Urothelium cell line (cell line): ENCODE measurements at regions not wholly inside any gene's neighbourhood (a gene's known extent, or its start where the extent isn't known, plus 50 kb on each side); places are given as distances from the start of the nearest gene placed in this dataset.
A peak's percentile ranks its signal among the peaks of the same experiment; 100 is the strongest.

Source experiments
- DNase-seq: peaks from one replicate; pipeline ENCODE4 v3.0.0; 2011; ENCODE audit warnings: low spot score, mixed read lengths
- FAIRE-seq: peaks from 2 replicates; lab custom pipeline; 2011; peaks lifted over from hg19 to GRCh38; lab: Jason Lieb, UNC

DNA sequence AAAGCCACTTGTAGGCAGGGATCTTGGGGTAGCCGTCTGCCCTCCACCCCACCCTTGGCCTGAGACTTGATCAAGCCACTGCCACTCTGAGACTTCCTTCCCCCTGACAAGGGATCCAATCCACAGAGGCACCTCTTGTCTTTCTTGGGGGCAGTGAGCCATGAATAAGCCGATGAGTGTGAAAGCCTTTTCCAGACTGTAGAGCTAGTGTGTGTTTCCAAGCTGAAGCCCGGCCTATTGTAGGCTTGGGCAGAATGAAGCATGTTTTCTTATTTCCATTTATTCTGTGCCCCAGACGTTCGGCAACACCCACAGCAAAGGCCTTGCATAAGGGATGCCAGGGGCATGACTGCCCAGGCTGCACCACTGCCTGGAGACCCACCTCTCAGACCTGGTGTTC, 991.6 kb downstream of the BCL11B start:
- DNase-seq = no peak
- no peak for FAIRE-seq

- no peak for DNase-seq
- FAIRE-seq = no peak
These were observed 983.2 kb downstream of the BCL11B start for GRCh38 chr14:98288825-98289224.

DNA sequence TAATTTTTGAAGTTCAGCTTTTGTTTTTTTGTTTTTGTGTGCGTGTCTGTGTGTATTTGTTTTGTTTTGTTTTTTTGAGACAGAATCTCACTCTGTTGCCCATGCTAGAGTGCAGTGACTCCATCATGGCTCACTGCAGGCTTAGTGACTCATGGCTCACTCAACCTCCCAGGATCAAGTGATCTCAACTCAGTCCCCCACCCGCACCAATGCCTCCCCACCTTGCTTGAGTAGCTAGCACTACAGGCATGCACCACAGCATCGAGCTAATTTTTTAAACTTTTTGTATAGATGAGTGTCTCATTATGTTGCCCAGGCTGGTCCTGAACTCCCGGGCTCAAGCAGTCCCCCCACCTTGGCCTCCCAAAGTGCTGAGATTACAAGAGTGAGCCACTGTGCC, 981.4 kb downstream of the BCL11B start:
- FAIRE-seq (no peak), DNase-seq (no peak)

- DNase-seq (no peak), FAIRE-seq (no peak)
These were observed 979.8 kb downstream of the BCL11B start for GRCh38 chr14:98292191-98292590.

DNA sequence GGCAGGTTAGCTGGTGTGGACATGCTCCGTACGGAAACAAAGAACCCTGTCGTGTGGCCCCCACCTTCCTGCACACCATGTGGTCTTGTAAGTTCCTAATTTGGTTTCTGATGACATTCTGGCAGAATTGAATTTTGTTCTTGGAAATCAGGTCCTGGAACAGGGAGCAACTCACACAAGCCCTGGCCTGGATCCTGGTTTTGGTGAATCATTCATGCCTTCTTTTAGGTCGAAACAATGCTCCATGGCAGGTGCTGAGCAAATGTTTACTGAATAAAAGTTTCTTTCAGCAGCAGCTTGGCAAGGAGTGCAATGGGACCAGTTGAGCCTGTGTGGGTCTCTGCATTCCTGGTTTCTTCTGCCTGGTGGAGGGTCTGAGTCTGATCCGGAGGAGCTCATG, 978.4 kb downstream of the BCL11B start:
- FAIRE-seq = no peak
- no peak for DNase-seq

DNA sequence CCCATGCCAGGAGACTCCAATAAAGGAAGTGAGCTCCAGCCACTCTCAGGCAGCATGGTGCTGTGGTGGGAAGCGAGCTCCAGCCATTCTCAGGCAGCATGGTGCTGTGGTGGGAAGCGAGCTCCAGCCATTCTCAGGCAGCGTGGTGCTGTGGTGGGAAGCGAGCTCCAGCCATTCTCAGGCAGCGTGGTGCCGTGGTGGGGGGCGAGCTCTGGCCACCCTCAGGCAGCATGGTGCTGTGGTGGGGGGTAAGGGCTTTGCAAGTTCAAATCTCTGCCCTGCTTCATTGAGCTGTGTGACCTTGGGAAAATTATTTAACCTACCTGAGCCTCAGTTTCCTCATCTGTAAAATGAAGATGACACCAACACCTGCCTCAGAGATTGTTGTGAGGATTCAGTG, 975.1 kb downstream of the BCL11B start:
- no peak for FAIRE-seq
- no peak for DNase-seq

- no peak for DNase-seq
These were observed 974.4 kb downstream of the BCL11B start for GRCh38 chr14:98297567-98297966.

DNA sequence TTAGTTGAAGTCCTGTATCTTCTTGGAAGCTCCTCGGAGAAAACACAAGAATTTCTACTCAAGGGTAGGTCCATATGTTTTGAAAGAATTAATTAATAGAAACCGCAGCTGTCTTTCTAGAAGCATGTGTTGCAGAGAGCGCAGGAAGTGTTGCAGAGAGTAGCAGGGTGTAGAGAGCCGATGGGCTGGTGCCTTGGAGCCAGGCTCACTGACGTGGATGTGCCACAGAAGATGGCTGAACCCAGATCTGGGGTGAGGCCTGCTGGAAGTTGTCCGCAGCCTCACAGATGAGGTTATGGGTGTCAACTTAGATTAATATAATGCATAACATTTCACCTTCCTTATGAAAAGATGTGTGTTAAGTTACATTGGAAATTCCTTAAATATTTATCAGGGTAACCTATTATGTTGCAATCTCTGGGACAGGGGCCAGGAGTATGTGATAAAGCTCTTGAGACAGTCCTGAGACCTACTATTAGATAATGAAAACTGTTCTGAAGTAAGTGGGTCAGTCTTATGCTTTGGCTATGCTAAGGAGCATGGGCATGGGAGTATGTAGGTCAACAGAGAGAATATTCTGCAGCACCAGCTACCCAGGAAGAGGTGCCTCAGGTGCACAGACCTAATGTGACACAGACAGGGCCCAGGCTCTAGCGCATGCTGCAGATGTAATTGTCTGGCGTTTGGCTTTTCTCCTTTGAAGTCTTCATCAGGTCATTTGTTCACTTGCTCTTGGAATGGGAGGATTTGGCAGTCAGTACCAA, 973.3 kb downstream of the BCL11B start:
- no peak for DNase-seq
- FAIRE-seq = no peak

More at GRCh38 chr14:98297567-98297966, 974.4 kb downstream of the BCL11B start:
- FAIRE-seq = no peak

DNA sequence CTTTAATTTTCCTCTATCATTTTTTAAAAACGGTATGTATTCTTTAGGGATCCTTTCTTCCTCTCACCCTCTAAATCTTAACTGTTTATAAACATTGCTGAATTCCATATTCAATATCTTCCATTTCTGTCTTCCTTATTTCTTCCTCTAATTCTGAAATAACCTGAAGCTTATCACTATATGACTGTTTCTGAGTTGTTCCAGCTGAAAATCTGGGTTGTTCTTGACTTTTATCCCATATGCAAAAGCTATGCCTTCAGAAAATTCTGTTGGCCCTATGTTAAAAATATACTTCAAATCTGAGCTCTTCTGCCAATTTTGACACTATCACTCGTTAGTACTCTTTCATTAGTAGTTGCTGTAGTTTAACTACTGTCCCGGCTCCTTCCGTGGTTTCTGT, 970.3 kb downstream of the BCL11B start:
- DNase-seq (no peak), FAIRE-seq (no peak)

GRCh38 chr14:98304574-98304973, 967.4 kb downstream of the BCL11B start:
- FAIRE-seq (no peak), DNase-seq (no peak)

DNA sequence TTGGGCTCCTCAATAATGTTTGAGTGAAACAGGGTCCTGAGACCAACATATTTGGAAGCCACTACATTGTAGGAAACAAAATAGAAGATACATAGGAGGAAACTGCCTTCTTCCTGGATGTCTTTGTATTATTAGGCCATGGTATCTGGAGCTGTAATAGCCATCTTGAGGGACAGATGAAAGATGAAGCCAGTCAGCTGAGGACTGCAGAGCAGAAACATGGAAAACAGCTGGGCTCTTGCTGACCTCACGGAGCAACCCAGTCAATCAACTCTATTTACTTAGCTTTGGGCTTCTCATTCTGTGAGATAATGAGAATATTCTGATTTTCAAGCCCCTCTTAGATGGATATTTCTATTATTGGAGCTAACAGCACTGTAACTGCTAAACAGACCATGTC, 962.4 kb downstream of the BCL11B start:
- FAIRE-seq = no peak
- no peak for DNase-seq

GRCh38 chr14:98312006-98312405, 960.0 kb downstream of the BCL11B start:
- DNase-seq = no peak
- FAIRE-seq = no peak

DNA sequence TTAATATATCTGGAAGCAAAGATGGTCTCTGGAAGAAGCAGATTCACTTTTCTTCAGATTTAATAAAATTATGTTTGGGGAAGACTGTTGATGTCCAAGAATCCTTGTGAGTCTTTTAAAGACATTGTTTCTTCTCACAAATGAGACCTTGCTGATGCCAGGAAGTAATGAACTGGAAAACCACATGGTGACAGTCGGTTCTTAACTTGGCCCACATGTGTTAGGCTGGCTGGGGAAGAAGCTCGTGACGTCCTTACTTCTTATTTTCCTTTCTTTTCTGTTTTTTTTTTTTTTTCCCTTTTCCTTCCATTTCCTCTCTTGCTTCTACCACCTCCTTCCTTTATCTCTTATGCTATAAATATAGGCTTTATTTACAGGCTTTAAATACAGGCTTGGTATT, 950.2 kb downstream of the BCL11B start:
- DNase-seq (no peak), FAIRE-seq (no peak)

DNA sequence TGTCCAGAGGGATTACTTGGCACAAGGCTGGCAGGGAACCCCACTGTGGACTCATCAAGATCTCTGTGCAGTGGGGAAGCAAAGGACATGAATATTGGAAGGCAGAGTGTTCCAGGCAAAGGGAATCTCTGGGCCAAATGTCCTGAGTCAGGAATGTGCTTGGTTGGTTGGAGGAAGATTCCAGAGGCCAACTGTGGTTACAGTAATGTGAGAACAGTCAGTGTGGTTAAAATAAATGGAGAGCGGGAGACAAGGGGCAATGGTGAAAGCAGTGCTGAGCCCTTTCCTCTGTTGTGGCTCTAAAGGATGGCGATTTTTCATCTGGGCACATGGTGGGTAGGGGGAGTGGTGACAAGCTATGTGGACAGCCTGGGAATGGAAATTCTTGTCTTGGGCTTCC, 948.2 kb downstream of the BCL11B start:
- no peak for FAIRE-seq
- peak; percentile 4 for DNase-seq

GRCh38 chr14:98325761-98326160, 946.2 kb downstream of the BCL11B start:
- FAIRE-seq = no peak
- DNase-seq = no peak

DNA sequence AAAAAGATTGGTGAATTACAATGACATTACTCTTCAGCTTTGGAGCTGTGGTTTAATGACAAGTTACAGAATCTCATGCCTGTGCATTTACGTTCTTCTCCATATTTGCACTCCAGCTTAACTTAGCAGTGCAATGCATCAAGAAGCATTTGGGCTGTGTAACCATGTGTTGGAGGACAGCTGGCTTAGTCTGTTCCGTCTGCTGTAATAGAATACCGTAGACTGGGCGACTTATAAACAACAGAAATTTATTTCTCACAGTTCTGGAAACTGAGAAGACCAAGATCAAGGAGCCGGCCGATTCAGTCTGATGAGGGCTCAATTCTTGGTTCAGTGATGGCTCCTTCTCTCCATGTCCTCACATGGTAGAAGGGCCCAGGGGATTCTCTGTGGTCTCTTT, 943.5 kb downstream of the BCL11B start:
- DNase-seq (no peak), FAIRE-seq (no peak)

GRCh38 chr14:98334186-98334585, 937.8 kb downstream of the BCL11B start:
- DNase-seq = no peak
- no peak for FAIRE-seq

DNA sequence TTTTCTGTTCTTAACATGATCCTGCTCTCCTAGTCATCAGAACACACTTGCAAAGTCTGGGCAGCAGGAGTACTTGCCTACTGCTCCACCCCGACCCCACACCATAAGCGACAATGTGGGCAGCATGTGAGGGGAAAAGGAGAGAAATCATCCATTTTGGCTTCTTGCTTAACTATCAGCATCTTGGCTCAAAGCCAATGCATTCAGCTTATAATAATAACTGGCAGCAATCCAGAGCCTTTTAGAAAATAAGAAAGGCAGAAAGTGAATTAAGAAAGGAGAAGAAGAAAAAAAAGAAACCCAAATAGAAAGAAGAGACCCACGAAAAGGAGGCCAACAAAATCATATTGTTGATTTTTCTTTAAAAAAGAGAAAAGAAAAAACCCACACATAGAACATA, 930.8 kb downstream of the BCL11B start:
- FAIRE-seq = no peak
- DNase-seq = no peak

DNA sequence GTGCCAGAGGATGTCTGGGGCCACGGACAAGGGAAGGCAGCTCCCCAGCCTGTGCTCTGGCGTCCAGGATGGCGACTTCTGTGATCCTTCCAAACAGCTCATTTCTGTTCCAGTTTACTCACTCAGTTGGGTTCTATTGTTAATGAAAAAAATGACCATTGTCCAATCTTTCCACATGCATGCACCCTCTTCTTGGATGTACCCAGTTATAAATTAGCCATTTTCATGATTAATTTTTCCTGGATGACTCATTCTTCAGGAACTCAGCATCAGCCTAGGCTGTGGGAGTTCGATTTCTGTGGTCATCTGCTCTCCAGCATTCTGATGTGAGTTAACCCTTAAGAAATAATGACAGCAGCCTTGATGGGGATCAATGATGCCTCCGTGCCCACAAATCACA, 926.8 kb downstream of the BCL11B start:
- FAIRE-seq (no peak), DNase-seq (peak; percentile 43)

GRCh38 chr14:98347686-98348085, 924.3 kb downstream of the BCL11B start:
- no peak for FAIRE-seq
- no peak for DNase-seq

DNA sequence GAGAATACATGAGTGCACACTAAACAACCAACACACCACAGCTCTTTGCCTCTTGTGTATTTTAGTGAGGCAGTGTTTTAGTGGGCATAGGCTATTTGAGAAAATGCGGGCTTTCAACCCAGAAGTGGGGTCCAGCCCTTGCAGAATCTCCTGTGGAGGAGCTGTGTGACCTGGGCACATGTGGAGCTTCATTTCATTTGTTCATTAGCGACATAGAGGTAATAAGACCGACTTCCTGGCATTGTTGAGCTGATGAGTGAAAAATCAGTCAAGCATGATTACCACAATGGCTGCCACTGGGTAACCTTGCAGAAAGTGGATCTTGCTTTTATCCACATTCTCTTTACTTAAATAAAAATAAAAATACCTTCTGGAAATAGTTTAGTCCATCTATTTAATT, 923.5 kb downstream of the BCL11B start:
- DNase-seq = no peak
- no peak for FAIRE-seq

GRCh38 chr14:98350213-98350612, 921.8 kb downstream of the BCL11B start:
- no peak for FAIRE-seq
- DNase-seq = no peak

DNA sequence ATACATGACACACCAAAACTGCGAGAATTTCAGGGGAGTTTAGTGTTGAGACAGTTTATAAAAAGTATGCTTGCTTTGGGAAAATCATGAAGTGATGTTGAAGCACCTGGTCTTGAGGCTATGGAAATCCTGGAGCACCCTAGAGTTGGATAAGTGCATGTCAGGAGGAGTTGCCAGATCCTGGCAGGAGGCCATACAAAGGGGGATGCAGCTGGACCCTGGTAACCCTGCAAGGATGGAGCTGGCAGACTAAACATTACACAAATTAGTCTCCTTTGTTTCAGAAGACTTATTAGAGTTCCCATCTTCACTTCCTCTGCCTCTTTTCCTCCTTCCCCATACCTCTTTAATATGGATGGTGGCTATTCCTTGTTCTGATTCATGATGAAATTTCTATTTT, 907.0 kb downstream of the BCL11B start:
- DNase-seq = no peak
- no peak for FAIRE-seq
